ENCODE measurements at regions not wholly inside any gene's neighbourhood (a gene's known extent, or its start where the extent isn't known, plus 50 kb on each side); places are given as distances from the start of the nearest gene placed in this dataset.

DNA sequence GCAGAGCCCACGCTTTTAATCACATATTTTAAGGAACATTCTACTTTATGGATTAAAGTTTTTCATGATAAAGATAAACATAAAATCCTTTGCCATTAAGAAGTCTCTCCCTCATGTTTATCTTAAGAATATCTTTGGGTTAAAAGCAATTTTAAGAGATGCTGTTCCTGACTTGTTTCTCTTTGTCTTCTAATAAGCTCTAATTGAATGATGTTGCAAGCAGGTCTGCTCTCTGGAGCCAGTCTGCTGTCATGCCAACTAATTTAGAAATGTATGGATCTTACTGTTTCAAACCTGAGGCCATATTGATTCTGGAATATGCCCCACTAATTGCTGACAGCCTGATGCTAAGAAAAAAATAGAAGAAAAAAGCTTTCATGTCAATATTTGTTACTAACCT is 173.6 kb downstream of the TTC8 start:
- no peaks in the 10 kb centered on the region for H3K79me2 ChIP-seq (ENCODE audit: insufficient read depth, low read depth, low read length)
- H3K36me3 ChIP-seq (ENCODE audit: insufficient read depth, low read length) = no peaks in the 10 kb centered on the region
- no peak overlapping the region for H3K4me2 ChIP-seq (ENCODE audit: low read length)
- TF ChIP-seq EZH2phosphoT487 (IDR thresholded peaks at IDR 0.05; ENCODE audit: borderline replicate concordance, low read depth, low read length) = no peak
- TF ChIP-seq, protein P1, sequence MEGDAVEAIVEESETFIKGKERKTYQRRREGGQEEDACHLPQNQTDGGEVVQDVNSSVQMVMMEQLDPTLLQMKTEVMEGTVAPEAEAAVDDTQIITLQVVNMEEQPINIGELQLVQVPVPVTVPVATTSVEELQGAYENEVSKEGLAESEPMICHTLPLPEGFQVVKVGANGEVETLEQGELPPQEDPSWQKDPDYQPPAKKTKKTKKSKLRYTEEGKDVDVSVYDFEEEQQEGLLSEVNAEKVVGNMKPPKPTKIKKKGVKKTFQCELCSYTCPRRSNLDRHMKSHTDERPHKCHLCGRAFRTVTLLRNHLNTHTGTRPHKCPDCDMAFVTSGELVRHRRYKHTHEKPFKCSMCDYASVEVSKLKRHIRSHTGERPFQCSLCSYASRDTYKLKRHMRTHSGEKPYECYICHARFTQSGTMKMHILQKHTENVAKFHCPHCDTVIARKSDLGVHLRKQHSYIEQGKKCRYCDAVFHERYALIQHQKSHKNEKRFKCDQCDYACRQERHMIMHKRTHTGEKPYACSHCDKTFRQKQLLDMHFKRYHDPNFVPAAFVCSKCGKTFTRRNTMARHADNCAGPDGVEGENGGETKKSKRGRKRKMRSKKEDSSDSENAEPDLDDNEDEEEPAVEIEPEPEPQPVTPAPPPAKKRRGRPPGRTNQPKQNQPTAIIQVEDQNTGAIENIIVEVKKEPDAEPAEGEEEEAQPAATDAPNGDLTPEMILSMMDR (conservative IDR thresholded peaks at IDR 0.05; ENCODE audit: low read length) = no peak
- ChIA-PET POLR2A (no interaction called here), CTCF (ENCODE audit: unreplicated experiment) (no interaction called here)
- no peak overlapping the region for H2AFZ ChIP-seq (ENCODE audit: low read length)
- intact Hi-C loops (cut with micrococcal nuclease; ENCODE audit: unreplicated experiment) = no loop called here
- no peaks in the 10 kb centered on the region for H4K20me1 ChIP-seq (ENCODE audit: insufficient read depth, low read length)
- DNase-seq (ENCODE audit: low spot score) = no peak
- H3K9me3 ChIP-seq (ENCODE audit: low read length) = no peaks in the 10 kb centered on the region
- H3K4me1 ChIP-seq (ENCODE audit: insufficient read depth, low read length, poor library complexity, severe bottlenecking) = no peaks in the 10 kb centered on the region
- no TSS peak for BruUV-seq (replicated peaks)
- no peak overlapping the region for H3K27ac ChIP-seq (ENCODE audit: low read depth, low read length, poor library complexity, severe bottlenecking)
- H3K4me3 ChIP-seq (ENCODE audit: low read depth, low read length, poor library complexity, severe bottlenecking) = no peak overlapping the region
- H3K9me2 ChIP-seq (ENCODE audit: insufficient read depth, low read length) = no peaks in the 10 kb centered on the region

DNA sequence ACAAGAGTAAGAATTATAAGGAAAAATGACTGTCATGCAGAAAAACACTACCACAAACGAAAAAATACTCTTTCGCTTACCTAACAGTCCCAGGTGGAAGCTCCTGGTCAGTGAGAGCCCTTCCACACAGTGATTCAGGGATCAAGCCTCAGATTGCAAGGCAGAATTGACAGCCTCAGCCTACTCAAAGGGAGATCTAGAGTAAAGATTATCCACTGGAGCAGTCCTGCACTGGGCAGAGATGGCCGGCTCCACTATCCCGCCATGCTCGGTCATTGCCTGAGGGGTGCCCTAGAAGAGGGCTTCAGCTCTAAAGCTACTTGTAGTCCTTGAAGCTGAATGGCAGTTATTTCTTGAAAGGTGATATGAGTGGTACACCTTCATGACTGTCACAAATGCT is 174.7 kb downstream of the TTC8 start:
- H3K9me2 ChIP-seq (ENCODE audit: insufficient read depth, low read length) = no peaks in the 10 kb centered on the region
- H3K36me3 ChIP-seq (ENCODE audit: insufficient read depth, low read length) = no peaks in the 10 kb centered on the region
- DNase-seq (ENCODE audit: low spot score) = no peak
- no peak overlapping the region for H3K27ac ChIP-seq (ENCODE audit: low read depth, low read length, poor library complexity, severe bottlenecking)
- CTCF ChIA-PET (ENCODE audit: unreplicated experiment) = no interaction called here
- H3K79me2 ChIP-seq (ENCODE audit: insufficient read depth, low read depth, low read length) = no peaks in the 10 kb centered on the region
- no peak for TF ChIP-seq EZH2phosphoT487 (IDR thresholded peaks at IDR 0.05; ENCODE audit: borderline replicate concordance, low read depth, low read length)
- TF ChIP-seq, protein P1 (conservative IDR thresholded peaks at IDR 0.05; ENCODE audit: low read length) = no peak
- H3K4me1 ChIP-seq (ENCODE audit: insufficient read depth, low read length, poor library complexity, severe bottlenecking) = no peaks in the 10 kb centered on the region
- BruUV-seq (replicated peaks) = no TSS peak
- H3K4me3 ChIP-seq (ENCODE audit: low read depth, low read length, poor library complexity, severe bottlenecking) = no peak overlapping the region
- intact Hi-C loops (cut with micrococcal nuclease; ENCODE audit: unreplicated experiment) = no loop called here
- POLR2A ChIA-PET = no interaction called here
- no peak overlapping the region for H2AFZ ChIP-seq (ENCODE audit: low read length)
- H3K4me2 ChIP-seq (ENCODE audit: low read length) = no peak overlapping the region
- no peaks in the 10 kb centered on the region for H4K20me1 ChIP-seq (ENCODE audit: insufficient read depth, low read length)
- no peaks in the 10 kb centered on the region for H3K9me3 ChIP-seq (ENCODE audit: low read length)

DNA sequence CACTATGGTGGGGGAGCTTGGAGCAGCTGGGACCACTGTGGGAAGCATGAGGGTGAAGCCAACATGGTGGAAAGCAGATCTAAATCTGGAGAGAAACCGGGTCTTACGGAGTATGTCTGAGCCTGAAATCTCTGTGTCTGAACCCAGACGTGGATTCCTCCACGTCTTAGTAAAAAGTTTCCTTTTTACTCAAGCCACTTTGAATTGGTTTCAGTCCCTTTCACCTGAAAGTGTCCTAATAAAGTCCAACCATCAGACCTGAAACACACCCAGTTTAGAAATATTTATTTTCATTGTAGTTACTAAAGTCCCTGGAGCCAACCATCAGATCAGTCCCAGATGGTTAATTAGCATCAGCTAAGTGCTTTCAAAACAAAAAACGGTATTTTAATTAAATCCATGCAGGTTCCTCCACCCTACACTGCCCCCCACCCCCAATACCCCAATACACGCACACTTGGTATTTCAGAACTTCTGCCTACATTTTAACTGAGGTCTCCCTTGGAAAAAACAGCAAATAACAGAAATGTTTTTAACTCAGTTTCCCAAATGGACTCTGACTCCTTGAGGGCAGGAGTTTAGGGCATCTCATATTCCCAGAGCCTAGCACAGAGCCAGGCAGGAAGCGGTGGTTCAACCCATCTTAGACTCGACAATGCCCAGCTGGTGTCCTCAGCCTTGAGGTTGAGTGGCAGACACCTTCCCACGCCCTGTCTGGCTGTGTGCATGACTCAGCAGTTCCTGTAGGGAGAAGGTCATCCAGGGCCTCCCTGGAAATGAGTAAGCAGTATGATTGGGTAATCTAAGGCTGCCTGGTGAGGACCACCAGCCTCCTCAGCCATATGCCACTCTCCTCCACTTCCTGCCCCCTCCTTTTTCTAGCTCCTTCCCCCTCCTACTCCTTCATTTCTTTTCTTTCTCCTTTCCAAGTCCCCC is 175.8 kb downstream of the TTC8 start:
- Histone ChIP-seq H3K27ac (ENCODE audit: low read depth, low read length, poor library complexity, severe bottlenecking) (no peak overlapping the region), H4K20me1 (ENCODE audit: insufficient read depth, low read length) (no peaks in the 10 kb centered on the region), H2AFZ (ENCODE audit: low read length) (no peak overlapping the region), H3K79me2 (ENCODE audit: insufficient read depth, low read depth, low read length) (no peaks in the 10 kb centered on the region), H3K4me3 (ENCODE audit: low read depth, low read length, poor library complexity, severe bottlenecking) (no peak overlapping the region), H3K4me1 (ENCODE audit: insufficient read depth, low read length, poor library complexity, severe bottlenecking) (no peaks in the 10 kb centered on the region), H3K9me3 (ENCODE audit: low read length) (no peaks in the 10 kb centered on the region), H3K9me2 (ENCODE audit: insufficient read depth, low read length) (no peaks in the 10 kb centered on the region), H3K4me2 (ENCODE audit: low read length) (no peak overlapping the region), H3K36me3 (ENCODE audit: insufficient read depth, low read length) (no peaks in the 10 kb centered on the region)
- no peak for DNase-seq (ENCODE audit: low spot score)
- ChIA-PET POLR2A (no interaction called here), CTCF (ENCODE audit: unreplicated experiment) (no interaction called here)
- no TSS peak for BruUV-seq (replicated peaks)
- intact Hi-C loops (cut with micrococcal nuclease; ENCODE audit: unreplicated experiment) = no loop called here
- TF ChIP-seq, protein P1 (conservative IDR thresholded peaks at IDR 0.05; ENCODE audit: low read length) = no peak
- TF ChIP-seq EZH2phosphoT487 (IDR thresholded peaks at IDR 0.05; ENCODE audit: borderline replicate concordance, low read depth, low read length) = no peak
